ENCODE measurements at regions not wholly inside any gene's neighbourhood (a gene's known extent, or its start where the extent isn't known, plus 50 kb on each side); places are given as distances from the start of the nearest gene placed in this dataset.

- DNase-seq (ENCODE audit: low spot score): no peak
Observed at GRCh38 chr11:43545610-43546009, 134.9 kb upstream of the HSD17B12 start.

- DNase-seq (ENCODE audit: low spot score): no peak
Observed at GRCh38 chr11:43546561-43547429, 133.7 kb upstream of the HSD17B12 start.

GRCh38 chr11:43547430-43547831 lies 133.1 kb upstream of the HSD17B12 start:
- DNase-seq (ENCODE audit: low spot score): no peak

GRCh38 chr11:43547889-43548381 lies 132.6 kb upstream of the HSD17B12 start:
- no peak for DNase-seq (ENCODE audit: low spot score)

GRCh38 chr11:43548916-43549315 lies 131.6 kb upstream of the HSD17B12 start:
- no peak for DNase-seq (ENCODE audit: low spot score)

GRCh38 chr11:43549624-43550023 lies 130.9 kb upstream of the HSD17B12 start:
- DNase-seq (ENCODE audit: low spot score): no peak

- DNase-seq (ENCODE audit: low spot score): no peak
Observed at GRCh38 chr11:43550714-43551113, 129.8 kb upstream of the HSD17B12 start.

GRCh38 chr11:43554148-43554473 lies 126.4 kb upstream of the HSD17B12 start:
- no peak for DNase-seq (ENCODE audit: low spot score)

GRCh38 chr11:43555186-43555585 lies 125.4 kb upstream of the HSD17B12 start:
- no peak for DNase-seq (ENCODE audit: low spot score)

- DNase-seq (ENCODE audit: low spot score): no peak
Observed at GRCh38 chr11:43555816-43556611, 124.5 kb upstream of the HSD17B12 start.

- DNase-seq (ENCODE audit: low spot score): no peak
Observed at GRCh38 chr11:43556612-43557375, 123.7 kb upstream of the HSD17B12 start.

GRCh38 chr11:43557553-43558110 lies 122.9 kb upstream of the HSD17B12 start:
- no peak for DNase-seq (ENCODE audit: low spot score)

GRCh38 chr11:43558146-43558545 lies 122.4 kb upstream of the HSD17B12 start:
- DNase-seq (ENCODE audit: low spot score): no peak

GRCh38 chr11:43558556-43559127 lies 121.9 kb upstream of the HSD17B12 start:
- DNase-seq (ENCODE audit: low spot score): no peak

GRCh38 chr11:43561832-43562231 lies 118.7 kb upstream of the HSD17B12 start:
- DNase-seq (ENCODE audit: low spot score): no peak

- peak; percentile 37 for DNase-seq (ENCODE audit: low spot score)
Observed at GRCh38 chr11:43567396-43567975, 113.1 kb upstream of the HSD17B12 start.

GRCh38 chr11:43573233-43573632 lies 107.3 kb upstream of the HSD17B12 start:
- DNase-seq (ENCODE audit: low spot score): peak; percentile 42

- DNase-seq (ENCODE audit: low spot score): no peak
Observed at GRCh38 chr11:43573873-43574272, 106.7 kb upstream of the HSD17B12 start.

- no peak for DNase-seq (ENCODE audit: low spot score)
Observed at GRCh38 chr11:43574411-43574810, 106.1 kb upstream of the HSD17B12 start.

GRCh38 chr11:43574949-43575912 lies 105.3 kb upstream of the HSD17B12 start:
- no peak for DNase-seq (ENCODE audit: low spot score)

Measured in activated CD4-positive, alpha-beta T cell treated with anti-CD3 and anti-CD28 coated beads, Interleukin-2, Interleukin-4, amounts not matched to agents 100 ng/mL and 50 ng/mL, durations not matched to agents 16 hours and 8 hours (primary cell).